Uterus (tissue), 2 donors: ENCODE measurements at regions not wholly inside any gene's neighbourhood (a gene's known extent, or its start where the extent isn't known, plus 50 kb on each side); places are given as distances from the start of the nearest gene placed in this dataset.

ENCODE experiments used
- CTCF ChIP-seq, 4 experiments: fragments of 200-600 bp in 2 of 4; fragments of 450-650 bp in 2 of 4; sonication (generic) in 2 of 4; IDR thresholded peaks; one replicate each; pipeline ENCODE4 v1.5.1; 2016 to 2019; ENCODE audit warnings: antibody characterized with exemption in 4 of 4, mild to moderate bottlenecking in 2 of 4, moderate library complexity in 1 of 4
- POLR2A ChIP-seq, 2 donors: fragments of 450-650 bp; IDR thresholded peaks; one replicate each; pipeline ENCODE4 v1.6.1; 2016; ENCODE audit warnings: antibody characterized with exemption in 2 of 2, mild to moderate bottlenecking in 1 of 2, moderate library complexity in 1 of 2

GRCh38 chr12:98446060-98446459 is 69.3 kb upstream of the TMPO start:
- TF ChIP-seq POLR2A (IDR thresholded peaks at IDR 0.05) (no peak), CTCF (IDR thresholded peaks at IDR 0.05) (no peak)
